Ascending aorta (tissue), 2 donors: ENCODE measurements at regions not wholly inside any gene's neighbourhood (a gene's known extent, or its start where the extent isn't known, plus 50 kb on each side); places are given as distances from the start of the nearest gene placed in this dataset.
A peak's percentile ranks its signal among the peaks of the same experiment; 100 is the strongest.

Source experiments
- DNase-seq, 2 donors: peaks; one replicate each; pipeline ENCODE4 v3.0.0-alpha.2; 2019; ENCODE audit warnings: low spot score in 2 of 2
- H3K27ac ChIP-seq, 2 donors: fragments of 200-600 bp; sonication (generic); one replicate each; pipeline ENCODE4 v1.5.1; 2016 to 2017; ENCODE audit warnings: mild to moderate bottlenecking in 1 of 2
- H3K27me3 ChIP-seq: fragments of 200-600 bp; sonication (generic); one replicate; pipeline ENCODE4 v1.5.1; 2017
- H3K36me3 ChIP-seq, 2 donors: fragments of 200-600 bp; sonication (generic); one replicate each; pipeline ENCODE4 v1.5.1; 2016
- H3K4me1 ChIP-seq, 2 donors: fragments of 200-600 bp; sonication (generic); one replicate each; pipeline ENCODE4 v1.5.1; 2016 to 2017; ENCODE audit warnings: mild to moderate bottlenecking in 1 of 2
- H3K4me3 ChIP-seq, 2 donors: fragments of 200-600 bp; sonication (generic); one replicate each; pipeline ENCODE4 v1.5.1; 2016 to 2017; ENCODE audit warnings: mild to moderate bottlenecking in 1 of 2
- H3K9me3 ChIP-seq, 2 donors: fragments of 200-600 bp; sonication (generic); one replicate each; pipeline ENCODE4 v1.5.1; 2016
- intact Hi-C: fragments of 100-400 bp; cut with DNase I; formaldehyde crosslinking; loops from one replicate; pipeline ENCODE4 v1.15.1; 2023
- TF ChIP-seq, protein P1 (sequence below), 3 experiments: fragments of 200-600 bp in 2 of 3; fragments of 450-650 bp in 1 of 3; sonication (generic) in 2 of 3; IDR thresholded peaks; one replicate each; pipeline ENCODE4 v1.5.1; 2016 to 2019; ENCODE audit warnings: antibody characterized with exemption in 3 of 3, mild to moderate bottlenecking in 1 of 3, moderate library complexity in 1 of 3

GRCh38 chr16:73966851-73967250 is 329.8 kb upstream of the PSMD7 start:
- no peaks in the 10 kb centered on the region for H3K4me1 ChIP-seq
- intact Hi-C loops = no loop called here
- TF ChIP-seq, protein P1, sequence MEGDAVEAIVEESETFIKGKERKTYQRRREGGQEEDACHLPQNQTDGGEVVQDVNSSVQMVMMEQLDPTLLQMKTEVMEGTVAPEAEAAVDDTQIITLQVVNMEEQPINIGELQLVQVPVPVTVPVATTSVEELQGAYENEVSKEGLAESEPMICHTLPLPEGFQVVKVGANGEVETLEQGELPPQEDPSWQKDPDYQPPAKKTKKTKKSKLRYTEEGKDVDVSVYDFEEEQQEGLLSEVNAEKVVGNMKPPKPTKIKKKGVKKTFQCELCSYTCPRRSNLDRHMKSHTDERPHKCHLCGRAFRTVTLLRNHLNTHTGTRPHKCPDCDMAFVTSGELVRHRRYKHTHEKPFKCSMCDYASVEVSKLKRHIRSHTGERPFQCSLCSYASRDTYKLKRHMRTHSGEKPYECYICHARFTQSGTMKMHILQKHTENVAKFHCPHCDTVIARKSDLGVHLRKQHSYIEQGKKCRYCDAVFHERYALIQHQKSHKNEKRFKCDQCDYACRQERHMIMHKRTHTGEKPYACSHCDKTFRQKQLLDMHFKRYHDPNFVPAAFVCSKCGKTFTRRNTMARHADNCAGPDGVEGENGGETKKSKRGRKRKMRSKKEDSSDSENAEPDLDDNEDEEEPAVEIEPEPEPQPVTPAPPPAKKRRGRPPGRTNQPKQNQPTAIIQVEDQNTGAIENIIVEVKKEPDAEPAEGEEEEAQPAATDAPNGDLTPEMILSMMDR (IDR thresholded peaks at IDR 0.05) = no peak
- no peaks in the 10 kb centered on the region for H3K27me3 ChIP-seq
- H3K4me3 ChIP-seq = no peak overlapping the region
- no peak for DNase-seq
- H3K36me3 ChIP-seq = no peaks in the 10 kb centered on the region
- no peaks in the 10 kb centered on the region for H3K9me3 ChIP-seq
- no peak overlapping the region for H3K27ac ChIP-seq

DNA sequence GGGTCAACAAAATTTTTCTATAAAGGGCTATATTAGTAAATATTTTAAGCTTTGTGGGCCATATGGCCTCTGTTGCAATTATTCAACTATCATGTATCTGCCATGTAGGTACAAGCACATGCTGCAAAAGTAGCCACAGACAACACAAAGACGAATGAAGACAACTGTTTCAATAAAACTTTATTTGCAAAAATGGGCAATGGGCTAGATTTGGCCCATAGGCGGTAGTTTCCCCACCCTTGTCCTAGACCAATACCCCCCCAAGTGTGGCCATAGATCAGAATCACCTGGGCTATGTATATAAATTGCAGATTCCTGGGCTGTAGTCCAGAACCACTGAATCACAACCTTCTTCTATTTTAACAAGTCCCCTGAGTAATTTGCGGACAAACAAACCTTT is 331.0 kb upstream of the PSMD7 start:
- intact Hi-C loops = no loop called here

GRCh38 chr16:73956587-73957494 is 339.8 kb upstream of the PSMD7 start:
- TF ChIP-seq, protein P1 (IDR thresholded peaks at IDR 0.05) = peak; percentile 31 to 80 (median 79)
- Histone ChIP-seq H3K27me3 (no peaks in the 10 kb centered on the region), H3K4me3 (no peak overlapping the region), H3K36me3 (no peaks in the 10 kb centered on the region), H3K4me1 (no peaks in the 10 kb centered on the region), H3K9me3 (no peaks in the 10 kb centered on the region), H3K27ac (no peak overlapping the region)
- intact Hi-C loops = loop anchor here (1.0 to 10.0 kb wide), 2 partner anchors 392 to 1452 kb away; no protein-coding TSS in a partner anchor
- DNase-seq = no peak

More for the DNA sequence above, 331.0 kb upstream of the PSMD7 start:
- no peak for DNase-seq
- Histone ChIP-seq H3K36me3 (no peaks in the 10 kb centered on the region), H3K27ac (no peak overlapping the region), H3K4me1 (no peaks in the 10 kb centered on the region), H3K9me3 (no peaks in the 10 kb centered on the region), H3K4me3 (no peak overlapping the region), H3K27me3 (no peaks in the 10 kb centered on the region)
- TF ChIP-seq, protein P1 (IDR thresholded peaks at IDR 0.05) = no peak

DNA sequence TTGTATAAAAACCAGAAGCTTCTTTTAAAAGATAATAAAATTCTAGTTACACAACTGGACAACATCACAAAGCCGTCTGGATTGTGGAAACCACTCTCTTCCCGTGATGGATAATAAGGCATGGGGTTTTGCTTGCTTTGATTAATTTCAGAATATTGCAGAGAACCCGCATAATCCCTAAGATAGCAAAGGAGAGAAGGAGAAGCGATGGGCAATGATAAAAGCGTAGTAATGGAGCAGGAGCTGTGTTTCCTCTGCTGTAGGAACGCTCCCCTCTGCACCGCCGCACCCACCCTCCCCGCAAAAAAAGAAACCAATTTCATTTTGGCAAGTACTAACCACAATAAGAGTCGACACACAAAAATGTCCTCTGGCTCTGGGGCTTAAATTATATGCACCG is 340.9 kb upstream of the PSMD7 start:
- TF ChIP-seq, protein P1 (IDR thresholded peaks at IDR 0.05) = no peak
- Histone ChIP-seq H3K4me3 (no peak overlapping the region), H3K4me1 (no peaks in the 10 kb centered on the region), H3K9me3 (no peaks in the 10 kb centered on the region), H3K27me3 (no peaks in the 10 kb centered on the region), H3K27ac (no peak overlapping the region), H3K36me3 (no peaks in the 10 kb centered on the region)
- no peak for DNase-seq
- intact Hi-C loops = loop anchor here (1.0 to 10.0 kb wide), 2 partner anchors 390 to 1451 kb away; no protein-coding TSS in a partner anchor

GRCh38 chr16:73955255-73955654 is 341.4 kb upstream of the PSMD7 start:
- H3K27ac ChIP-seq = no peak overlapping the region
- intact Hi-C loops = loop anchor here (10.0 kb wide), 1 partner anchor 1450 kb away; no protein-coding TSS in a partner anchor
- H3K4me1 ChIP-seq = no peaks in the 10 kb centered on the region
- TF ChIP-seq, protein P1 (IDR thresholded peaks at IDR 0.05) = no peak
- no peaks in the 10 kb centered on the region for H3K27me3 ChIP-seq
- no peaks in the 10 kb centered on the region for H3K9me3 ChIP-seq
- no peak overlapping the region for H3K4me3 ChIP-seq
- H3K36me3 ChIP-seq = no peaks in the 10 kb centered on the region
- DNase-seq = no peak
